GM21390 (cell line): ENCODE measurements at regions not wholly inside any gene's neighbourhood (a gene's known extent, or its start where the extent isn't known, plus 50 kb on each side); places are given as distances from the start of the nearest gene placed in this dataset.
"Not testable (repeated sequence)": the region's sequence is repeated elsewhere in the genome, so short reads cannot be mapped to it uniquely, and the experiment has no call there.

Source experiments
- ATAC-seq: cut with Tn5 transposase; IDR thresholded peaks from one replicate; pipeline ENCODE4 v1.9.1; 2021; ENCODE audit not compliant: unreplicated experiment

GRCh38 chr17:33560165-33560564 lies 267.1 kb upstream of the ASIC2 start:
- ATAC-seq, result no peak

- no peak for ATAC-seq
Observed at GRCh38 chr17:33560871-33561270, 267.8 kb upstream of the ASIC2 start.

GRCh38 chr17:33561569-33562334 lies 268.7 kb upstream of the ASIC2 start:
- no peak for ATAC-seq

- ATAC-seq, result no peak
Observed at GRCh38 chr17:33562792-33563191, 269.7 kb upstream of the ASIC2 start.

DNA sequence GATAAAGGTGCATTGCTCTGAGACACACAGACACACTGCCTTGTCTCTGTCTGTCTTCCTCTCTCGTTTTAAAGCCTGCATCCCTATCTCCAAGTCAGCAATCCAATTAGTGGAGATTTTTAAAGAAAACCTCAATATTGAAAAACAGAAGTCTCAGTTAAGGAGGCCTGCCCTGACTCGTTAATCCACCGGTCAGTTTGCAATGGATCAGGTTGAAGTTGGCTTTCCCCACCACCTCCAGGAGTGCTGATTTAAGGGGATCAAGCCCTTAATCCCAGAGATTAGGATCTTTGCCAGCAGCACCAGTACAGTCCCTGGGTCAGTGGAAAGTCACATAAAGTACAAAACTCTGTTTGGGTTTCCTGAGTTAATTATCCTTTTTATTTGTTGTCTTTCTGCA lies 271.1 kb upstream of the ASIC2 start:
- ATAC-seq, result no peak

DNA sequence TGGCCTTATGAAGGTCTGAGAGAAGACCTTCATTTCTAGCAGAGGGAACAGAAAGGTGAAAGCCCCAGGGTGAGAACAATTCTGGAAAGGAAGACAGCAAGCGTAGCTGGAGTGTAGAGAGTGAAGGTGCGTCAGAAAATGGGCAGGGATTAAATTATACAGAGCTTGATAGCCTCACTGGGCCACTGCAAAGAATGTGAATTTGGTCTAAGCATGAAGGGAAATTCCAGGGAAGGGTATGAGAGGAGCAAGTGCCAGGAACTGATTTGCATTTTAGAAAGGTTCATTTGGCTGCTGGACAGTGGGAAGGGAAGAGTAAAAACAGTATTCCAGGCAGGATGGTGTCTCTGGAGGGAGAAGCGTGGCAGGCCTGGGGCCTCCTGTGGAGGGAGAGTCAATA lies 274.1 kb upstream of the ASIC2 start:
- no peak for ATAC-seq

DNA sequence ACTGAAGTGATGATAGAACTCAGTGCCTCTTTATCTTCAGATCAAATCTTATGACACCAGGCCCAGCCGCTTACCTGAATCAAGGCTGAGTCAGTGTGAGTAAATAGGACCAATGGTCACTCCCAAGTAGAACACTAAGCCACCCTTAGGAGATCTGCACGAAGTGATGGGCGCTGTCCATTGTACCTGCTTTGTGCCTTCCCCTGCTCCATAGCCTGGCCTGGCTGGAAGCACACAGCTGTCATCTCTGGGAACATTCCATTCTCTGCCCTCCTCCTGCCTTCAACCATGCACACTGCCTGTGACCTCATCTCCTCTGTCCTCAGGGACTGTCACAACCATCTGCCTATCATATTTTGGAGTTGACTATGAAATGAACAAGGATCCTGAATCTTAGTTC lies 279.5 kb upstream of the ASIC2 start:
- ATAC-seq, result no peak

- no peak for ATAC-seq
Observed at GRCh38 chr17:33574942-33575445, 281.9 kb upstream of the ASIC2 start.

GRCh38 chr17:33579740-33580139 lies 286.6 kb upstream of the ASIC2 start:
- ATAC-seq, result not testable (repeated sequence)

- ATAC-seq, result no peak
Observed at GRCh38 chr17:33580215-33580614, 287.1 kb upstream of the ASIC2 start.

DNA sequence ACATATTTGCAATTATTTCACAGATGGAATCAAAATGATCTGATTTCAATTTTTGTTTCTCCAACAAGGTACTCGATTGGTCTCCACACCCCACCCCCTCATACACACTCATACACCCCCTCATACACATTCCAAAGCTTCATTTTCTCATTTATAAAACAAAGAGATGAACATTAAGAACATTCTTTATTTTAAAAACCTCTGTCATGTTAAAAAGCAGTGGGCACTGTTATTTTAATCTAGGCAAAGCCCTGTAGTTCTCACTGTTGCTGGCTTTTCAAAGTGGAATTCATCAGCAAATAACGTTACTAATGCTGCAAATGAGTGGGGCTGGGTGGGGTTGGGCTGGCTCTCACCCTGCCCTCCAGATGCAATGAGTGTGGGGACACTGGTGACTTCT lies 289.6 kb upstream of the ASIC2 start:
- no peak for ATAC-seq

DNA sequence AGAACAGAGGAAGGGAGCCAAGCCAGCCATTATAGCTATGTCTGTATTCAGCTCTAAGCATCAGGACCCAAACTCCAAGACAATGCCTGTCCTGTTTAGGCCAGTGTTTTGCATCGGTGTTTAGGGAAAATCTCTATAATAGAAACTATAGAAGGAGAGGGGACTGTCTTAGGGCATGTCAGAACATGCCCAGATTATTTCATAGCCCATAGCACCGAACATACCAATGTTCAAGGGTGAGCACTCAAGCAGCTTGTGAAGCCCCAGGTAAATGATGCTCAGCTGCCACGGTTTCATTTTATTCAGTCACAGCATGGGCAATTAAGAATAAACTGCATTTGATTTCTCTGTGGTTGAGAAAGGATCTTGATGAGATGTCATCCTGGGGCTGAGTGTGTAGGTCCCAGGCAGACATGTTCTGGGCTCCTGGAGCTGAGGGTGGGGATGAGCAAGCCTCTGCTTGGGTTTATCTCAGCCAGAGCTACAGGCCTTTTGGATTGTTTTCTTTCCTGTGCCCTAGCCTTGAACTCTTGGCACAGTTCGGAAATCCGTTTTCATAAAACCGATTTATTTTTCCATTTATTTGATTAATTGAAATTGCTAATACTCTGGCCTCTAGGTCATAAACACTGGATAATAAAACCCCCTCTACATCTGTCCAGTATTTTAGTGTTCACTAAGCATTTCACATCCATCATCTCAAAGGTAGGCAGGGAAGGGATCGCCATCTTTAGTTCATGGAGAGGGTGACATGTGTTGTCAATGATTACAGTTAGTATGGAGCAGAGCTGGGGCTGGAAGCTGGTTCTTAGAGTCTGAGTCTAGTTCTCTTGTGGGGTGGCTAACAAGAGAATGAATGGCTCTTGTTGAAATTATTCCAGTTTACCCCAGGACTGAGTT lies 290.7 kb upstream of the ASIC2 start:
- no peak for ATAC-seq

DNA sequence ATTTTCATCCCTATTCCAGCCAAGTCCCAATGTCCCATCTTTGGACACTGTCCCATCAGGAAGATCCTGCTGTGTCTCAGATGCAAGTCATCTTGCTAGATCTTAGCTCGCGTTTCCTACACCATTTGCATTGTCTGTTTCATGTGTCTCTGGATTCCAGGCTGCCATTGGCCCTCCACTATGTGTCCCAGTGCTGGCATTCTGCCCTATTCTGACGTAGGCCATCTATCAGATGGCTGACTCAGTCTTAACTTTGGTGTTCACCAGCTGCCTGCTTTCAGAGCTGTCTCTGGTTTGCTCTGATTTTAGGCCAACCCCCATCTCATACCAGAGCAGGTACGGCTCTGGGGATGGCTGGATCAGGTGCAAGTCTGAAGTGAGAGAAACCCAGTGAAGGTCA lies 300.9 kb upstream of the ASIC2 start:
- no peak for ATAC-seq

DNA sequence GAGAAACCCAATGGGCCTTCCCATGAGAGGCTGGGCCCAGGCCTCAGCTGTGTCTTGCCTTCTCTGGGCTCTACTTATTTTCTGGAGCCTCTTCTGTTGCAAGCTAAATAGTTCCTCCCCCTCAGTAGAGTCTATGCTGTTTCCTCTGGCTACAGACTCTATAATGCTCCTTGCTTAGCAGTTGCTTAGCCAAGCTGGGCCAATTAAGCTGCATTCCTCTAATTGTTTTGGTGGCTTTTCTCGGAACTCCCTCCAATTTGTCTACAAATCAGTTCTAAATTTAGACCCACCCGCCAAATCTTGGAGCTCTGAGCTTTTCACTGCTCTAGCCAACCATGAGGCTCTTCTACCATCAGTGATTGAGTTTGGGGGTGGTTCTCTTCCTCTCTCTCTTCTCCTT lies 302.7 kb upstream of the ASIC2 start:
- ATAC-seq, result no peak

DNA sequence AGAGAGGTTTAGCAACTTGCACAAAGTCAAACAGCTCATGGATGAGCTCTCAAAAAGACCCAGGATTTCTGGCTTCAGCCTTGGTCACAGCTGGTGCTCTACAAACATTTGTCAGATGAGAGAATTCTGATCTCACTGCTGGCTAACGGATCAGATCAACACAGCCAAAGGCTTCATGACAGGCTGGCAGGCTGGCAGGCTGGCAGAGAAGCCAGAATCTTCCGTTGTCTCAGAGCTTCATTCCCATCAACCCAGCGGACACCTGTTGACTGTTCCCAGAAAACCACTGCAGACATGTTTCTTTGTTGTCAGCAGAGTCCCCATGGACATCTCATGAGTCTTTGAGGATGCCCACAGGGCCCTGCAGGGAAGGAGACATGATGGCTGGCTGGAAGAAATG lies 303.8 kb upstream of the ASIC2 start:
- no peak for ATAC-seq

DNA sequence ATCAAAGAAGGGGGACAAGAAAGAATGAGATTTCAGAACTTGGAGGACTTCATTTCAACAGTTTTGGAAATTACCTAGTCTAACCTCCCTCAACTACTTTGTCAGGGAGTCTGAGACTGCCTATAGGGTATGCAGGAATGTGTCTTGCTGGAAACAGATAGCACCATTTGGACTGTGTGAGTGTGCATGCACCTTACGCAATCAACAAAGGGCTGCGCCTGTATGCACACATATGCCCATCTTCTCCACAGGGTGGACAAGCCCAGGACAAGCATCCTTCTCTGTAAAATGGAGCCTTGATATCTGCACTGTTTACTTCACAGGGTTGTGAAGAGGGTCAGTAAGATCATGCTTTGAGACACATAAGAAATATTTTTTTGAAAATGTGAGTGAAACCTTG lies 305.7 kb upstream of the ASIC2 start:
- ATAC-seq, result no peak

GRCh38 chr17:33602981-33603380 lies 309.9 kb upstream of the ASIC2 start:
- ATAC-seq, result no peak

DNA sequence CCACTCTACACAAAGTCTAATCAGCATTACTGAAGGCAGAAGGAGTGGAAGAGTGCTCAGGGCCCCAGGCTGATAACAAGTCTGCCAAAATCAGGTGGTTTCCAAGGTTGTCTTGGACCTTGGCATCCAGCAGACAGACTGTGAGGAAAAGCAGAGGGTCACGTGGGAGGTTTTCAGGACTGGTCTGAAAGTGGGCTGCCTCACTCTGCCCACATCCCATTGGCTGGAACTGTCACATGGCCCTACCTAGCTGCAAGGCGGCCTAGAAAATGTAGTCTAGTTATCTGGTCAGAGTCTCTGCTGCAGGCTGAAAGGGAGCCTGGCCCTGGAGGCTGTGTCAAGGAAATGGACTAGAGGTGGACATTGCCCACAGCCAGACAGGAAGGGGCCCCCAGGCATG lies 310.7 kb upstream of the ASIC2 start:
- no peak for ATAC-seq

- ATAC-seq, result no peak
Observed at GRCh38 chr17:33611532-33611931, 318.4 kb upstream of the ASIC2 start.

- ATAC-seq, result no peak
Observed at GRCh38 chr17:33615861-33616260, 322.8 kb upstream of the ASIC2 start.

GRCh38 chr17:33623841-33624240 lies 330.7 kb upstream of the ASIC2 start:
- ATAC-seq, result no peak
